Endothelial cell of umbilical vein (primary cell): ENCODE measurements at regions not wholly inside any gene's neighbourhood (a gene's known extent, or its start where the extent isn't known, plus 50 kb on each side); places are given as distances from the start of the nearest gene placed in this dataset.

ENCODE experiments used
- BruUV-seq: library from RNA; stranded (reverse); fragments of 400-500 nt; replicated peaks from 2 replicates; lab custom pipeline; 2021; lab: Mats Ljungman, UMichigan
- CTCF ChIA-PET: fragments of 300-600, 350-600 bp; sonication (Branson Sonifier 250); formaldehyde crosslinking; loops from one replicate; lab custom pipeline; 2021; ENCODE audit warnings: antibody characterized with exemption, inconsistent platforms; lab: Charles Lee
- POLR2A ChIA-PET: fragments of 300-600, 350-600 bp; sonication (Branson Sonifier 250); formaldehyde crosslinking; loops from one replicate; lab custom pipeline; 2021; ENCODE audit warnings: antibody characterized with exemption, inconsistent platforms; lab: Charles Lee
- DNase-seq: peaks from one replicate; pipeline ENCODE4 v3.0.0-alpha.2; 2011; ENCODE audit warnings: low read depth, low spot score
- FAIRE-seq: peaks from 2 replicates; lab custom pipeline; 2011; peaks lifted over from hg19 to GRCh38; lab: Jason Lieb, UNC
- H2AFZ ChIP-seq: 2 replicates; pipeline ENCODE4 v1.6.0; 2012; ENCODE audit warnings: low read depth, low read length, control low read depth, inconsistent platforms
- H3K27ac ChIP-seq: 2 replicates; pipeline ENCODE4 v1.5.1; 2011; ENCODE audit warnings: low read depth, mild to moderate bottlenecking, control low read depth, low read length, moderate library complexity; ENCODE audit not compliant: insufficient read depth
- H3K27me3 ChIP-seq, 2 experiments: 2 replicates each; pipeline versions ENCODE4 v1.6.0 to v1.6.1; 2011; ENCODE audit warnings: low read length in 2 of 2, mixed read lengths in 1 of 2; ENCODE audit not compliant: control insufficient read depth in 2 of 2, insufficient read depth in 2 of 2
- H3K36me3 ChIP-seq, 2 experiments: 2 replicates in 1 of 2; 3 replicates in 1 of 2; pipeline ENCODE4 v1.5.1; 2011; ENCODE audit warnings: low read length in 2 of 2, mild to moderate bottlenecking in 1 of 2, moderate library complexity in 1 of 2; ENCODE audit not compliant: control insufficient read depth in 2 of 2, insufficient read depth in 2 of 2; ENCODE audit errors: extremely low read depth in 1 of 2
- H3K4me1 ChIP-seq: 3 replicates; pipeline ENCODE4 v1.5.1; 2011; ENCODE audit warnings: mild to moderate bottlenecking, low read length; ENCODE audit not compliant: control insufficient read depth, insufficient read depth; ENCODE audit errors: extremely low read depth
- H3K4me2 ChIP-seq: 2 replicates; pipeline ENCODE4 v1.6.1; 2011; ENCODE audit warnings: low read length, control low read depth, mixed read lengths; ENCODE audit not compliant: insufficient read depth
- H3K4me3 ChIP-seq, 3 experiments: fragments of 200-600 bp in 1 of 3; sonication (generic), shearing (Covaris generic) in 1 of 3; replicated peaks in 1 of 3; 2 replicates each; pipeline ENCODE4 v1.5.1; 2011 to 2016; ENCODE audit warnings: control low read depth in 3 of 3, low read length in 3 of 3, mild to moderate bottlenecking in 2 of 3, inconsistent platforms in 1 of 3, low read depth in 1 of 3, moderate library complexity in 1 of 3; ENCODE audit not compliant: insufficient read depth in 1 of 3
- H3K79me2 ChIP-seq: 2 replicates; pipeline ENCODE4 v1.6.0; 2012; ENCODE audit warnings: low read length, inconsistent platforms; ENCODE audit not compliant: control insufficient read depth, insufficient read depth
- H3K9ac ChIP-seq: replicated peaks from 2 replicates; pipeline ENCODE3; 2011; ENCODE audit warnings: low read length, control low read depth; ENCODE audit not compliant: insufficient read depth; ENCODE audit errors: extremely low read depth
- H3K9me1 ChIP-seq: replicated peaks from 3 replicates; pipeline ENCODE4 v1.6.0; 2011; ENCODE audit warnings: mild to moderate bottlenecking, low read length; ENCODE audit not compliant: control insufficient read depth, insufficient read depth; ENCODE audit errors: extremely low read depth
- H3K9me3 ChIP-seq: replicated peaks from 2 replicates; pipeline ENCODE4 v1.5.1; 2012; ENCODE audit warnings: low read length, inconsistent platforms; ENCODE audit not compliant: control insufficient read depth, insufficient read depth
- H4K20me1 ChIP-seq: replicated peaks from 2 replicates; pipeline ENCODE3; 2011; ENCODE audit warnings: mild to moderate bottlenecking, low read length; ENCODE audit not compliant: control insufficient read depth, insufficient read depth; ENCODE audit errors: extremely low read depth
- EZH2 ChIP-seq: IDR thresholded peaks from 2 replicates; pipeline ENCODE4 v1.6.1; 2012; ENCODE audit warnings: borderline replicate concordance, low read depth, mild to moderate bottlenecking, moderate library complexity, low read length, inconsistent platforms; ENCODE audit not compliant: severe bottlenecking
- FOS ChIP-seq: IDR thresholded peaks from 2 replicates; pipeline ENCODE4 v1.6.1; 2011; ENCODE audit warnings: mild to moderate bottlenecking, low read length, moderate library complexity, borderline replicate concordance; ENCODE audit not compliant: insufficient read depth
- GATA2 ChIP-seq: IDR thresholded peaks from 2 replicates; pipeline ENCODE4 v1.7.0; 2011; ENCODE audit warnings: low read depth, mild to moderate bottlenecking, moderate library complexity, mixed read lengths, low read length; ENCODE audit not compliant: insufficient read length, insufficient read depth
- JUN ChIP-seq: IDR thresholded peaks from 2 replicates; pipeline ENCODE4 v1.6.1; 2011; ENCODE audit warnings: borderline replicate concordance, low read depth; ENCODE audit not compliant: insufficient read length, insufficient read depth
- MYC ChIP-seq: IDR thresholded peaks from one replicate; pipeline ENCODE4 v1.6.1; 2011; ENCODE audit warnings: mild to moderate bottlenecking, low read depth, low read length
- POLR2A ChIP-seq: IDR thresholded peaks from 2 replicates; pipeline ENCODE4 v1.6.1; 2012; ENCODE audit warnings: low read depth, mild to moderate bottlenecking, control low read depth, low read length
- POLR2AphosphoS5 ChIP-seq: IDR thresholded peaks from 2 replicates; pipeline ENCODE4 v1.6.1; 2012; ENCODE audit warnings: low read depth, mild to moderate bottlenecking, control low read depth, low read length, moderate library complexity; ENCODE audit not compliant: insufficient read depth
- dilution Hi-C: fragments of 300-500 bp; cut with MboI; formaldehyde crosslinking; loops from one replicate; pipeline ENCODE4 v1.15.0; 2019; ENCODE audit warnings: low sequenced_read_pairs; ENCODE audit not compliant: extremely low pct_ligation_motif_present
- intact Hi-C: fragments of 100-400 bp; cut with micrococcal nuclease; formaldehyde crosslinking; loops from one replicate; pipeline ENCODE4 v1.10.0; 2022
- TF ChIP-seq, protein P1 (sequence below): IDR thresholded peaks from 2 replicates; pipeline ENCODE4 v1.6.1; 2011; ENCODE audit not compliant: insufficient read depth, insufficient read length
- TF ChIP-seq, protein P2 (sequence below), 2 donors: IDR thresholded peaks; 1 replicate in 1 of 2; 2 replicates in 1 of 2; pipeline ENCODE4 v1.5.1; 2011; ENCODE audit warnings: low read length in 2 of 2, mild to moderate bottlenecking in 2 of 2, moderate library complexity in 2 of 2, control low read depth in 1 of 2, inconsistent platforms in 1 of 2, low read depth in 1 of 2; ENCODE audit not compliant: insufficient read depth in 1 of 2; ENCODE audit errors: extremely low read depth in 1 of 2

DNA sequence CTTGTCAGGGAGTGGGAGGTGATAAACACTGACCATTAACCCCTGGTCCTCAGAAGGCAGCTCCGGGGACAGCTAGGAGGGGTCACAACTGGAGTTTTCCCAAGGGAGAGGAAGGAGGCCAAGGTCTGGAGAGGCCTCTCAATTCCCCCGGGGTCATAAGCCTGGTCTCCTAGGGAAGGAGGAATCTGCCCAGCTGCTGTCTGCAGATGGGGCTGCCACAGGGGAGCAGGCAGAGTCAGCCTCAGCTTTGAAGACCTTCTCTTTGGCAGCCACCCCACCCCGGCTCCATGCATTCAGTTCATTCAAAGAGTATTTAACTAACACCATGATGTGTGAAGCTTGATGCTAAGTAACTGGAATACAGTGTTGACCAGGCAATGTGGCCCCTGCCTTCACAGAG, 74.6 kb upstream of the HSPA9 start:
- intact Hi-C loops: loop anchor here (10.0 kb wide), 1 partner anchor 285 kb away; no protein-coding TSS in a partner anchor
- H3K9me1 ChIP-seq: no peaks in the 10 kb centered on the region
- H3K9me3 ChIP-seq: no peaks in the 10 kb centered on the region
- TF ChIP-seq EZH2 (no peak), JUN (no peak), POLR2AphosphoS5 (no peak), POLR2A (no peak), FOS (no peak), MYC (no peak), GATA2 (no peak)
- TF ChIP-seq, protein P1, sequence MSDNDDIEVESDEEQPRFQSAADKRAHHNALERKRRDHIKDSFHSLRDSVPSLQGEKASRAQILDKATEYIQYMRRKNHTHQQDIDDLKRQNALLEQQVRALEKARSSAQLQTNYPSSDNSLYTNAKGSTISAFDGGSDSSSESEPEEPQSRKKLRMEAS: no peak
- TF ChIP-seq, protein P2, sequence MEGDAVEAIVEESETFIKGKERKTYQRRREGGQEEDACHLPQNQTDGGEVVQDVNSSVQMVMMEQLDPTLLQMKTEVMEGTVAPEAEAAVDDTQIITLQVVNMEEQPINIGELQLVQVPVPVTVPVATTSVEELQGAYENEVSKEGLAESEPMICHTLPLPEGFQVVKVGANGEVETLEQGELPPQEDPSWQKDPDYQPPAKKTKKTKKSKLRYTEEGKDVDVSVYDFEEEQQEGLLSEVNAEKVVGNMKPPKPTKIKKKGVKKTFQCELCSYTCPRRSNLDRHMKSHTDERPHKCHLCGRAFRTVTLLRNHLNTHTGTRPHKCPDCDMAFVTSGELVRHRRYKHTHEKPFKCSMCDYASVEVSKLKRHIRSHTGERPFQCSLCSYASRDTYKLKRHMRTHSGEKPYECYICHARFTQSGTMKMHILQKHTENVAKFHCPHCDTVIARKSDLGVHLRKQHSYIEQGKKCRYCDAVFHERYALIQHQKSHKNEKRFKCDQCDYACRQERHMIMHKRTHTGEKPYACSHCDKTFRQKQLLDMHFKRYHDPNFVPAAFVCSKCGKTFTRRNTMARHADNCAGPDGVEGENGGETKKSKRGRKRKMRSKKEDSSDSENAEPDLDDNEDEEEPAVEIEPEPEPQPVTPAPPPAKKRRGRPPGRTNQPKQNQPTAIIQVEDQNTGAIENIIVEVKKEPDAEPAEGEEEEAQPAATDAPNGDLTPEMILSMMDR (IDR thresholded peaks at IDR 0.05; ENCODE audit: extremely low read depth in 1 of 2, insufficient read depth in 1 of 2, low read depth in 1 of 2, low read length in 2 of 2): no peak
- dilution Hi-C loops: no loop called here
- H3K79me2 ChIP-seq: no peaks in the 10 kb centered on the region
- no peak overlapping the region for H3K9ac ChIP-seq
- no peak overlapping the region for H3K27ac ChIP-seq
- H3K27me3 ChIP-seq: no peaks in the 10 kb centered on the region
- H4K20me1 ChIP-seq: no peaks in the 10 kb centered on the region
- FAIRE-seq (no peak), DNase-seq (no peak)
- ChIA-PET CTCF (interaction anchor here (1.0 to 2.3 kb wide), 4 partner anchors 9 to 613 kb away, joined by 3 to 7 read pairs (median 6); no protein-coding TSS in a partner anchor), POLR2A (no interaction called here)
- no peak overlapping the region for H3K4me2 ChIP-seq
- H3K4me3 ChIP-seq: no peak overlapping the region
- peaks cover 14% of the 10 kb centered on the region for H3K4me1 ChIP-seq
- no peaks in the 10 kb centered on the region for H3K36me3 ChIP-seq
- no peak overlapping the region for H2AFZ ChIP-seq
- BruUV-seq: no TSS peak
